Ishikawa (cell line): ENCODE measurements at regions not wholly inside any gene's neighbourhood (a gene's known extent, or its start where the extent isn't known, plus 50 kb on each side); places are given as distances from the start of the nearest gene placed in this dataset.

Experiments used
- CREB1 ChIP-seq: IDR thresholded peaks from 2 replicates; pipeline ENCODE4 v1.6.1; 2012; ENCODE audit warnings: low read depth
- EGR1 ChIP-seq: IDR thresholded peaks from 2 replicates; pipeline ENCODE4 v1.6.1; 2012
- EP300 ChIP-seq: IDR thresholded peaks from 2 replicates; pipeline ENCODE4 v1.6.1; 2012; ENCODE audit warnings: borderline replicate concordance
- FOXM1 ChIP-seq: IDR thresholded peaks from 2 replicates; pipeline ENCODE4 v1.6.1; 2012; ENCODE audit warnings: low read depth, borderline replicate concordance
- RAD21 ChIP-seq: IDR thresholded peaks from 2 replicates; pipeline ENCODE4 v1.6.1; 2012; ENCODE audit warnings: low read depth
- TAF1 ChIP-seq: IDR thresholded peaks from 2 replicates; pipeline ENCODE4 v1.6.1; 2012; ENCODE audit warnings: low read depth, mild to moderate bottlenecking
- TCF12 ChIP-seq: IDR thresholded peaks from 2 replicates; pipeline ENCODE4 v1.6.1; 2012; ENCODE audit warnings: low read depth
- YY1 ChIP-seq: IDR thresholded peaks from 2 replicates; pipeline ENCODE4 v1.6.1; 2012; ENCODE audit warnings: low read depth
- TF ChIP-seq, protein P1 (sequence below): IDR thresholded peaks from 2 replicates; pipeline ENCODE4 v1.6.1; 2012; ENCODE audit warnings: low read depth, mild to moderate bottlenecking
- TF ChIP-seq, protein P2 (sequence below): IDR thresholded peaks from 2 replicates; pipeline ENCODE4 v1.6.1; 2012

DNA sequence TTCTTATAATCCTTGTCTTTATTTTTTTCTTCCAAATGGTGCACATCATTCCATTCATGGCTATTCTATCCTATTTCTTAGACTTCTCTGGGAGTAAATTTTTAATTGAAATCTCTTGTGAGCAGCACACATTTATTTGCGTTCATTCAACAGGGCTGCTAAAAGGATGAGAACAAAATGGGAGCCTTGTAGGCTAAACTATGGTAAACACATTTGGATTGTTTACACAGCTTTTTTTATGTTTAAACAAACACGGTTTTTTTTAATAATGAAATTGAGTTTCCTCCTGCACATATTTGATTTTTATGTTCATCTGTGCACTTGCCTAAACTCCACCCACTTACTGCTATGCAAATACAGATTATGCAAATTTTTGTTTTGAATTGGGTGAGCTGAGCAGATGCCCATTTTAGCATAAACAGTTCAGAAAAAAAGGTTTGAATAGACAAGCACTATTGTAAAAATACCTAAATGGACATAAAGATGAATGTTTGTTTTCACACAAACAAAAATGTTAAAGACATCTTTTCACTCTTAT lies 92.0 kb downstream of the OLIG3 start:
- no peak for TF ChIP-seq TCF12
- TF ChIP-seq EGR1 = no peak
- TF ChIP-seq, protein P1, sequence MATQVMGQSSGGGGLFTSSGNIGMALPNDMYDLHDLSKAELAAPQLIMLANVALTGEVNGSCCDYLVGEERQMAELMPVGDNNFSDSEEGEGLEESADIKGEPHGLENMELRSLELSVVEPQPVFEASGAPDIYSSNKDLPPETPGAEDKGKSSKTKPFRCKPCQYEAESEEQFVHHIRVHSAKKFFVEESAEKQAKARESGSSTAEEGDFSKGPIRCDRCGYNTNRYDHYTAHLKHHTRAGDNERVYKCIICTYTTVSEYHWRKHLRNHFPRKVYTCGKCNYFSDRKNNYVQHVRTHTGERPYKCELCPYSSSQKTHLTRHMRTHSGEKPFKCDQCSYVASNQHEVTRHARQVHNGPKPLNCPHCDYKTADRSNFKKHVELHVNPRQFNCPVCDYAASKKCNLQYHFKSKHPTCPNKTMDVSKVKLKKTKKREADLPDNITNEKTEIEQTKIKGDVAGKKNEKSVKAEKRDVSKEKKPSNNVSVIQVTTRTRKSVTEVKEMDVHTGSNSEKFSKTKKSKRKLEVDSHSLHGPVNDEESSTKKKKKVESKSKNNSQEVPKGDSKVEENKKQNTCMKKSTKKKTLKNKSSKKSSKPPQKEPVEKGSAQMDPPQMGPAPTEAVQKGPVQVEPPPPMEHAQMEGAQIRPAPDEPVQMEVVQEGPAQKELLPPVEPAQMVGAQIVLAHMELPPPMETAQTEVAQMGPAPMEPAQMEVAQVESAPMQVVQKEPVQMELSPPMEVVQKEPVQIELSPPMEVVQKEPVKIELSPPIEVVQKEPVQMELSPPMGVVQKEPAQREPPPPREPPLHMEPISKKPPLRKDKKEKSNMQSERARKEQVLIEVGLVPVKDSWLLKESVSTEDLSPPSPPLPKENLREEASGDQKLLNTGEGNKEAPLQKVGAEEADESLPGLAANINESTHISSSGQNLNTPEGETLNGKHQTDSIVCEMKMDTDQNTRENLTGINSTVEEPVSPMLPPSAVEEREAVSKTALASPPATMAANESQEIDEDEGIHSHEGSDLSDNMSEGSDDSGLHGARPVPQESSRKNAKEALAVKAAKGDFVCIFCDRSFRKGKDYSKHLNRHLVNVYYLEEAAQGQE = no peak
- TF ChIP-seq RAD21 = no peak
- TF ChIP-seq TAF1 = no peak
- TF ChIP-seq YY1 = no peak
- TF ChIP-seq FOXM1 = no peak
- TF ChIP-seq EP300 = no peak
- TF ChIP-seq, protein P2, sequence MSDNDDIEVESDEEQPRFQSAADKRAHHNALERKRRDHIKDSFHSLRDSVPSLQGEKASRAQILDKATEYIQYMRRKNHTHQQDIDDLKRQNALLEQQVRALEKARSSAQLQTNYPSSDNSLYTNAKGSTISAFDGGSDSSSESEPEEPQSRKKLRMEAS = no peak
- no peak for TF ChIP-seq CREB1
